ENCODE measurements at regions not wholly inside any gene's neighbourhood (a gene's known extent, or its start where the extent isn't known, plus 50 kb on each side); places are given as distances from the start of the nearest gene placed in this dataset.

DNA sequence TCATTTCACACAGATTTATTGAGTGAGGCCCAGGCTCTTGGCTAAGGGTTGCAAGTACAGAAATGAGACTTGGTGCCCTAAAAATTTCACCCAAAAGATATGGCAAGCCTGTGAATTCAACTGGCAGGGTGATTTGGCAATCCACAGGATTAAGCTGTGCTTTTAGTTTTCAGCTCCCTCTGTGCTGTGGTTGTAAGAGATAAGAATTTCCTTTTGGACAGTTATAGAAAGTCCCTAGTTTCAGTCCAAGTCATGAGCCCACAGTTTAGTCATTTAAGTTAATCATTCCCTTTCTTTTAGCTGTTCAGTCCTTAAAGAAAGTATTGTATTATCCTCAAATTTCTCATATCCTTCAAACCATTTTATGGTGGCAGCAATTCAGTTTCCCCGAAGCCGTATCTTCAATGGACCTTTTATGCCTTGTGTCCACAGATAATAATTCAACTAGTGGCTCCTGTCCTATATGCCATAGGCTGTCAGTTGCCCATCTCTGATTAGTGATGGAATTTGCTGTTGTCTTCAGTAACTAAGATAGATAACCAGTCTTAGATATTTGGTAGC, 73.4 kb upstream of the NAMPT start:
- TF ChIP-seq, protein P1, sequence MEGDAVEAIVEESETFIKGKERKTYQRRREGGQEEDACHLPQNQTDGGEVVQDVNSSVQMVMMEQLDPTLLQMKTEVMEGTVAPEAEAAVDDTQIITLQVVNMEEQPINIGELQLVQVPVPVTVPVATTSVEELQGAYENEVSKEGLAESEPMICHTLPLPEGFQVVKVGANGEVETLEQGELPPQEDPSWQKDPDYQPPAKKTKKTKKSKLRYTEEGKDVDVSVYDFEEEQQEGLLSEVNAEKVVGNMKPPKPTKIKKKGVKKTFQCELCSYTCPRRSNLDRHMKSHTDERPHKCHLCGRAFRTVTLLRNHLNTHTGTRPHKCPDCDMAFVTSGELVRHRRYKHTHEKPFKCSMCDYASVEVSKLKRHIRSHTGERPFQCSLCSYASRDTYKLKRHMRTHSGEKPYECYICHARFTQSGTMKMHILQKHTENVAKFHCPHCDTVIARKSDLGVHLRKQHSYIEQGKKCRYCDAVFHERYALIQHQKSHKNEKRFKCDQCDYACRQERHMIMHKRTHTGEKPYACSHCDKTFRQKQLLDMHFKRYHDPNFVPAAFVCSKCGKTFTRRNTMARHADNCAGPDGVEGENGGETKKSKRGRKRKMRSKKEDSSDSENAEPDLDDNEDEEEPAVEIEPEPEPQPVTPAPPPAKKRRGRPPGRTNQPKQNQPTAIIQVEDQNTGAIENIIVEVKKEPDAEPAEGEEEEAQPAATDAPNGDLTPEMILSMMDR (optimal IDR thresholded peaks at IDR 0.05 in 1 of 3, IDR thresholded peaks at IDR 0.05 in 1 of 3, conservative IDR thresholded peaks at IDR 0.05 in 1 of 3; ENCODE audit: extremely low read depth in 1 of 3, insufficient read depth in 2 of 3, low read length in 3 of 3) = no peak
- no peak for TF ChIP-seq EZH2 (IDR thresholded peaks at IDR 0.05; ENCODE audit: low read length)
